NB4 (cell line): ENCODE measurements at regions not wholly inside any gene's neighbourhood (a gene's known extent, or its start where the extent isn't known, plus 50 kb on each side); places are given as distances from the start of the nearest gene placed in this dataset.

Experiments
- DNase-seq: peaks from one replicate; pipeline ENCODE4 v3.0.0; 2010; ENCODE audit warnings: low read depth
- H3K4me3 ChIP-seq: one replicate; pipeline ENCODE4 v1.5.1; 2011; ENCODE audit warnings: mild to moderate bottlenecking, low read depth, low read length, moderate library complexity
- MAX ChIP-seq: IDR thresholded peaks from 2 replicates; pipeline ENCODE4 v1.6.1; 2011; ENCODE audit warnings: low read depth, low read length
- MYC ChIP-seq: IDR thresholded peaks from 2 replicates; pipeline ENCODE4 v1.6.1; 2011; ENCODE audit warnings: low read depth, low read length
- POLR2A ChIP-seq: IDR thresholded peaks from 2 replicates; pipeline ENCODE4 v1.6.1; 2011; ENCODE audit warnings: mild to moderate bottlenecking; ENCODE audit not compliant: insufficient read length; ENCODE audit errors: extremely low read depth
- TF ChIP-seq, protein P1 (sequence below): IDR thresholded peaks from one replicate; pipeline ENCODE4 v1.5.1; 2012; ENCODE audit warnings: low read depth, low read length

DNA sequence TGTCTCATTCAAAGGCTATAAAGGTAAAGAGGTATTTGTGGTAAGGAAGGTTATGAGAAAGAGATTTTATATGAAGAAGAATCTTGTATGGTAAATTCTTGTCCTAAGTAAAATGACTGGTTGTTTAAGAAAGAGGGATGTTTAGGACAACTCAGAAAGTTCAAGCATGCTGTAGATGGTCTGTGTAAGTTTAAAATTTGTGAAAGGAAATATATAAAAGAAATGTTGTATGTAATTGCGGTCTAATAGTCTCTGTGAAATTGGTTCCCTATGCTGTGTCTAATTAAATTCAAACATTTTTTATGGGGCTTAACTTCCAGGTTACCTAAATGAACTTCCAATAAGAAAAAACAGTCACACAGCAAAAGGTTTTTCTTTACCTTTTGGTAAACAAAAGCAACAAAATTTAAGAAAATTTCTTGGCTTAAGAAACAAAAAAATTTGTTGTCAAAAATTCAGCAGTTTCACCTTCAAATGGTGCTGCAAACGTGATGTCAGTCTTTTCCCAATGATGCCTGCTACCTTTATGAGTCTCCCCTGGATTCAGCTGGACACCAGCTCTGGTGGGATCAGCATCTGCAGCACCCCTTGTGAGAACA, 83.0 kb upstream of the FCN1 start:
- DNase-seq = peak; percentile 10
- no peak overlapping the region for H3K4me3 ChIP-seq
- TF ChIP-seq, protein P1, sequence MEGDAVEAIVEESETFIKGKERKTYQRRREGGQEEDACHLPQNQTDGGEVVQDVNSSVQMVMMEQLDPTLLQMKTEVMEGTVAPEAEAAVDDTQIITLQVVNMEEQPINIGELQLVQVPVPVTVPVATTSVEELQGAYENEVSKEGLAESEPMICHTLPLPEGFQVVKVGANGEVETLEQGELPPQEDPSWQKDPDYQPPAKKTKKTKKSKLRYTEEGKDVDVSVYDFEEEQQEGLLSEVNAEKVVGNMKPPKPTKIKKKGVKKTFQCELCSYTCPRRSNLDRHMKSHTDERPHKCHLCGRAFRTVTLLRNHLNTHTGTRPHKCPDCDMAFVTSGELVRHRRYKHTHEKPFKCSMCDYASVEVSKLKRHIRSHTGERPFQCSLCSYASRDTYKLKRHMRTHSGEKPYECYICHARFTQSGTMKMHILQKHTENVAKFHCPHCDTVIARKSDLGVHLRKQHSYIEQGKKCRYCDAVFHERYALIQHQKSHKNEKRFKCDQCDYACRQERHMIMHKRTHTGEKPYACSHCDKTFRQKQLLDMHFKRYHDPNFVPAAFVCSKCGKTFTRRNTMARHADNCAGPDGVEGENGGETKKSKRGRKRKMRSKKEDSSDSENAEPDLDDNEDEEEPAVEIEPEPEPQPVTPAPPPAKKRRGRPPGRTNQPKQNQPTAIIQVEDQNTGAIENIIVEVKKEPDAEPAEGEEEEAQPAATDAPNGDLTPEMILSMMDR = no peak
- no peak for TF ChIP-seq POLR2A
- no peak for TF ChIP-seq MAX
- TF ChIP-seq MYC = no peak

DNA sequence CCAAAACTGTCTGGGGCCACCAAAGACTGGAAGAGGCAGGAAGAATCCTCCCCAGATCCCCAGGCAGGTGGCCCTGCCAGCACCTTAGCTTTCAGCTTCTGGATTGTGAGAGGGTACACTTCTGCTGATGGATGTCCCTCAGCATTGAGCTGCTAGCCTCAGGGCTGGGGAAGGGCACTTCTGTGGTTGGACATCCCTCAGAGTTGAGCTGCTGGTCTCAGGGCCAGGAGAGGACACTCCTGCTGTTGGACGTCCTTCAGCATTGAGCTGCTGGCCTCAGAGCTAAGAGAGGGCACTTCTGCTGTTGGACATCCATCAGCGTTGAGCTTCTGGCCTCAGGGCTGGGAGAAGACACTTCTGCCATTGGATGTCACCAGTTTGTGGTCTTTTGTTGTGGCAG, 83.8 kb upstream of the FCN1 start:
- no peak for DNase-seq
- TF ChIP-seq MAX (no peak), POLR2A (no peak), MYC (no peak)
- TF ChIP-seq, protein P1 = no peak

GRCh38 chr9:135002336-135002735, 84.6 kb upstream of the FCN1 start:
- no peak overlapping the region for H3K4me3 ChIP-seq
- TF ChIP-seq, protein P1 = no peak
- TF ChIP-seq MAX = no peak
- no peak for TF ChIP-seq POLR2A
- TF ChIP-seq MYC = no peak
- DNase-seq = no peak

More for the DNA sequence above, 83.8 kb upstream of the FCN1 start:
- no peak overlapping the region for H3K4me3 ChIP-seq

DNA sequence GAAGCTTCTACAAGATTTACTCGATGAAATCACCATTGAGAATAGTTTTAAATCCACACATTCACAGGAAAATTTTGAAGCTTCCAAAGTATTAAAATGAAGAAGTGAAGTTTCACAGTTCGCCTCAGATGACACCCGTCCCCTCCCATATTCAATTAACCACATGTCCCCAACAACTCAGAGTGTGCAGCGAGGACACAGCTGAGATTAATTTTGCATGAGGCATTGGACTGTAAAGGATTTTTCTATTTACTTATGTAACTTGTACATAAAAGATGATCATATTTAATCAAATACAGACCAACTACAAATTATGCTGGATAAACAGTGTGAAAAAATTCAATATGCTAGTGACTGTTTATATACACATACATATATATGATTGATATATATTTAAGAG, 84.7 kb upstream of the OLFM1 start:
- no peak for DNase-seq
- no peak overlapping the region for H3K4me3 ChIP-seq
- TF ChIP-seq MYC = no peak
- TF ChIP-seq MAX = no peak
- TF ChIP-seq, protein P1 = no peak
- no peak for TF ChIP-seq POLR2A

- no peak for DNase-seq
- TF ChIP-seq, protein P1 = no peak
- TF ChIP-seq MYC = no peak
- TF ChIP-seq POLR2A = no peak
- TF ChIP-seq MAX = no peak
- H3K4me3 ChIP-seq = no peak overlapping the region
These were observed 82.7 kb upstream of the OLFM1 start for GRCh38 chr9:135004772-135005171.
